ENCODE measurements at regions not wholly inside any gene's neighbourhood (a gene's known extent, or its start where the extent isn't known, plus 50 kb on each side); places are given as distances from the start of the nearest gene placed in this dataset.

GRCh38 chr5:6176102-6176693 lies 202.1 kb downstream of the MED10 start:
- no peaks in the 10 kb centered on the region for H3K9me3 ChIP-seq
- no peaks in the 10 kb centered on the region for H3K4me1 ChIP-seq (replicated peaks)
- H3K36me3 ChIP-seq, result no peaks in the 10 kb centered on the region
- no peak overlapping the region for H3K27ac ChIP-seq
- no peaks in the 10 kb centered on the region for H3K27me3 ChIP-seq (replicated peaks; ENCODE audit: insufficient read depth)
- WGBS, result 64% methylated on average over 5 of the region's 5 CpGs
- no peak for DNase-seq (ENCODE audit: low spot score)
- H3K4me3 ChIP-seq, result no peak overlapping the region
- intact Hi-C loops (cut with DNase I), result no loop called here
- no peak for TF ChIP-seq CTCF (IDR thresholded peaks at IDR 0.05)
- no peak for TF ChIP-seq POLR2AphosphoS5 (IDR thresholded peaks at IDR 0.05)
- TF ChIP-seq POLR2A (IDR thresholded peaks at IDR 0.05), result no peak

DNA sequence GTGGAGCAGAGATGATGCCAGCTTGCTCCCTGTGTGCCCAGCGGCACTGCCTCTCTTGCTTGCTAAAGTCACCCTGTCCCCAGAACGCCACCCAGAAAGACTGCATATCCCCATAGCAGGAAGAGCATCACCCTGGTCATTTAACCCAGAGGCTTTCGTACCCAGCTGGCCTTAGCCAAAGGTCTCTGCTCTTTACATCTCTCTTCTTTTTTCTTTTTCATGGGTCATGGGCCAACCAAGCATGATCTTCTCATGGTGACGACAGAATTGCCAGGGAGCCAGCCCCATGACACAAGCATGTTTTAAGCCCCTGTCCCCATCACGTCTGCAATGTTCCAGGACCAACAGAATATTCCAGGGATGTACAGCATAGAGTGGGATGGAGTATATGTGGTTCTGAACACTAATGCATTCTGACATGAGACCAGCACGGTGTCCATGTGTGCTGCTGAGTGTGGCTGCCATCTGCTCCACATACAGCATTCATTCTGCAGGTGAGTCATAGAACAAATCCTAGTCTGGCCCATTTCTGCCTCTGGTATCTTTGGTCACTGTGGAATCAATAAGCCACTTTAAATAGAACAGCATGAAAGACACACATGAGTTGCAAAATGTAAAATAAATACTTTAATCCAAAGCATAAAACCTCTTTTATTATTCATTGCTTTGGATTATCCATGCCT lies 203.0 kb downstream of the MED10 start:
- intact Hi-C loops (cut with DNase I), result no loop called here

DNA sequence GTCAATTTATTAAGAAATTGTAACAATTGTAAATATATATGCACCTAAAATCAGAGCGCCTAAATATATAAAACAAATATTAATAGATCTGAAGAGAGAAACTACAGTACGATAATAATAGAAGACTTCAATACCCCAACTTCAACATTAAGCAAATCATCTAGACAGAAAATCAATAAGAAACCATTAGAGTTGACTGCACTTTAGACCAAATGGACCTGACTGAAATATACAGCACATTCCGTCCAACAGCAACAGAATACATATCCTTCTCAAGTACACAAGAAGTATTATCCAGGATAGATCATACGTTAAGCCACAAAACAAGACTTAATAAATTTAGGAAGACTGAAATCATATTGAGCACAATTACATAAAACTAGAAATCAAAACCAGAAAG lies 208.7 kb downstream of the MED10 start:
- H3K4me1 ChIP-seq (replicated peaks), result no peaks in the 10 kb centered on the region
- intact Hi-C loops (cut with DNase I), result no loop called here
- no peak for DNase-seq (ENCODE audit: low spot score)
- no peaks in the 10 kb centered on the region for H3K9me3 ChIP-seq
- 85% methylated on average over 4 of the region's 4 CpGs for WGBS
- H3K36me3 ChIP-seq, result no peaks in the 10 kb centered on the region
- no peak overlapping the region for H3K4me3 ChIP-seq
- no peaks in the 10 kb centered on the region for H3K27me3 ChIP-seq (replicated peaks; ENCODE audit: insufficient read depth)
- H3K27ac ChIP-seq, result no peak overlapping the region
- TF ChIP-seq CTCF (IDR thresholded peaks at IDR 0.05), result no peak
- no peak for TF ChIP-seq POLR2AphosphoS5 (IDR thresholded peaks at IDR 0.05)
- TF ChIP-seq POLR2A (IDR thresholded peaks at IDR 0.05), result no peak

More for the DNA sequence above, 203.0 kb downstream of the MED10 start:
- no peak for DNase-seq (ENCODE audit: low spot score)
- WGBS, result 86% methylated on average over 6 of the region's 6 CpGs
- no peak overlapping the region for H3K27ac ChIP-seq
- H3K4me3 ChIP-seq, result no peak overlapping the region
- H3K4me1 ChIP-seq (replicated peaks), result no peaks in the 10 kb centered on the region
- no peaks in the 10 kb centered on the region for H3K27me3 ChIP-seq (replicated peaks; ENCODE audit: insufficient read depth)
- TF ChIP-seq POLR2A (IDR thresholded peaks at IDR 0.05) (no peak), CTCF (IDR thresholded peaks at IDR 0.05) (no peak), POLR2AphosphoS5 (IDR thresholded peaks at IDR 0.05) (no peak)
- H3K9me3 ChIP-seq, result no peaks in the 10 kb centered on the region
- H3K36me3 ChIP-seq, result no peaks in the 10 kb centered on the region

- no peaks in the 10 kb centered on the region for H3K9me3 ChIP-seq
- H3K4me3 ChIP-seq, result no peak overlapping the region
- intact Hi-C loops (cut with DNase I), result no loop called here
- no peak overlapping the region for H3K27ac ChIP-seq
- TF ChIP-seq CTCF (IDR thresholded peaks at IDR 0.05) (no peak), POLR2AphosphoS5 (IDR thresholded peaks at IDR 0.05) (no peak), POLR2A (IDR thresholded peaks at IDR 0.05) (no peak)
- DNase-seq (ENCODE audit: low spot score), result no peak
- no peaks in the 10 kb centered on the region for H3K27me3 ChIP-seq (replicated peaks; ENCODE audit: insufficient read depth)
- H3K4me1 ChIP-seq (replicated peaks), result no peaks in the 10 kb centered on the region
- H3K36me3 ChIP-seq, result no peaks in the 10 kb centered on the region
- WGBS, result 50% methylated on average over 2 of the region's 2 CpGs
These were observed 211.5 kb downstream of the MED10 start for GRCh38 chr5:6166698-6167394.
